IPS DF 6.9 (cell line): ENCODE measurements at regions not wholly inside any gene's neighbourhood (a gene's known extent, or its start where the extent isn't known, plus 50 kb on each side); places are given as distances from the start of the nearest gene placed in this dataset.

Experiments
- DNase-seq: peaks from one replicate; pipeline ENCODE4 v3.0.0-alpha.2; 2013; ENCODE audit warnings: low read depth, low spot score
- H3K27ac ChIP-seq: one replicate; pipeline ENCODE4 v1.5.1; 2013; ENCODE audit warnings: low read length, control low read depth
- H3K27me3 ChIP-seq: 2 replicates; pipeline ENCODE4 v1.6.1; 2013; ENCODE audit warnings: mild to moderate bottlenecking, low read length; ENCODE audit not compliant: control insufficient read depth, insufficient read depth
- H3K36me3 ChIP-seq: 2 replicates; pipeline ENCODE4 v1.6.1; 2013; ENCODE audit warnings: low read length; ENCODE audit not compliant: control insufficient read depth, insufficient read depth
- H3K4me1 ChIP-seq: 2 replicates; pipeline ENCODE4 v1.6.1; 2013; ENCODE audit warnings: low read length; ENCODE audit not compliant: control insufficient read depth, insufficient read depth
- H3K4me3 ChIP-seq: 2 replicates; pipeline ENCODE4 v1.5.1; 2013; ENCODE audit warnings: mild to moderate bottlenecking, low read length
- H3K9me3 ChIP-seq: 2 replicates; pipeline ENCODE4 v1.6.1; 2013; ENCODE audit warnings: low read length, inconsistent platforms; ENCODE audit not compliant: control insufficient read depth, insufficient read depth
- WGBS: extraction: QIAGEN DNeasy Blood & Tissue Kit; methylation state at CpG from one replicate; pipeline ENCODE4 v1.1.7; 2013; ENCODE audit warnings: mixed read lengths, missing lambda C conversion rate; ENCODE audit not compliant: insufficient read length, insufficient coverage; 5-methylcytosine and 5-hydroxymethylcytosine counted together

DNA sequence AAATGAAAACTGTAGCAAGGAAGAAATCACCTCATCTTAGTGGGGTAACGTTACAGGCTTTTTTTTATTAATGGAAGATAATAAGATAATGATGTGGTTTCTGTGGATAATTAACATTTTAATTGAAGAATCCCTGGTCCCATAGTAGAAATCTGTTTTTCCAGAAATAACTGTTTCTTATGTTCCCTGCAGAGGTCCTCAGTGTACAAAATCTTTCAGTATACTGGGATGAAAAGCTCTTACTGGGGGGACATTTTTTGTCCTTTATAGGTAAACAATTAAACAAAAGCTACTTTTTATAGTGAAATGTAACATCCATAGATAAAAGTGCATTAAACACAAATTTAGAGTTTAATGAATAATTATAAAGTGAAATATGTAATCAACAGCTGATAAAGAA is 312.2 kb downstream of the ATXN7L3B start:
- no peak overlapping the region for H3K4me3 ChIP-seq
- H3K4me1 ChIP-seq, result no peaks in the 10 kb centered on the region
- no peaks in the 10 kb centered on the region for H3K9me3 ChIP-seq
- DNase-seq, result no peak
- no peak overlapping the region for H3K27ac ChIP-seq
- no peaks in the 10 kb centered on the region for H3K27me3 ChIP-seq
- WGBS, result 100% methylated on average over 1 of the region's 1 CpG
- H3K36me3 ChIP-seq, result no peaks in the 10 kb centered on the region

DNA sequence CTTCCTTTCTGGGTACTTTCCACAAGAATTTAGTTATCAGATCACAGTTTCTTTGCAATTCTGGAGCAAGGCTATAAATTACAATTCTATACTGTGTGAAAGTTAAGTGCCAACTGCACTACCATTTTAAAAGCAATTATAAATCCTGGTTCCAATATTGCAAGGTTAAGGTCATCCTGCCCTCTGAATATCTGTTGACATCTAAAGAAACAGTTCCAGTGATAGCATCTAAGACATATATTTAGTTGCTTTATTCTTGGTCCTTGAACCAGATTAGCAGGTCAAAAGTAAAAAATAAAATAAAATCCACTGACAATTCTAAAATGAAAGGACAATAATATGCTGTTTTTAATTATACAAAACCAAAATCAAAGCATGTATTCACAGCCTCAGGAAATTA is 334.2 kb downstream of the ATXN7L3B start:
- H3K27me3 ChIP-seq, result no peaks in the 10 kb centered on the region
- H3K9me3 ChIP-seq, result no peaks in the 10 kb centered on the region
- no peak overlapping the region for H3K27ac ChIP-seq
- no peak overlapping the region for H3K4me3 ChIP-seq
- DNase-seq, result no peak
- no peaks in the 10 kb centered on the region for H3K4me1 ChIP-seq
- no peaks in the 10 kb centered on the region for H3K36me3 ChIP-seq

- no peak overlapping the region for H3K27ac ChIP-seq
- no CpG with 5 or more reads among the region's 2 CpGs for WGBS
- H3K4me3 ChIP-seq, result no peak overlapping the region
- no peaks in the 10 kb centered on the region for H3K9me3 ChIP-seq
- DNase-seq, result no peak
- H3K36me3 ChIP-seq, result no peaks in the 10 kb centered on the region
- H3K4me1 ChIP-seq, result no peaks in the 10 kb centered on the region
- H3K27me3 ChIP-seq, result no peaks in the 10 kb centered on the region
These were observed 323.9 kb downstream of the KCNC2 start for GRCh38 chr12:74885775-74886174.

DNA sequence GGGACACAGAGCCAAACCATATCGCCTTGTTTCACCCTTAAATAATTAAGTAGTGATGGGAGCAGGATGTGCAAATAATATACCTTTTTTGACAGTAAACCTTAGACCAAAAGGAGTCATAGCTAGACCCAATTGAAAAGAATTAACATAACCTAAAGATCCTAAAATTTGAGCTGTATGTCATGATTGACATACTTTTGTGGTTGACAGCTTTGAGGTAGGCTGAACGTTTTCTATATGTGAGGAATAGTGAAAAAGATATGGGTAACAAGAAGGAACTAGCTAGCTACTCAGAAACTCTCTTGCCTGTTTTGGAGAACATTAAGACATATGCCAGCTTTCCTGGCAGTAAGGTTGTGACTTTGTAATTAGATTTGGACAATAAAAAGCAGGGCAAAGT is 320.6 kb downstream of the KCNC2 start:
- Histone ChIP-seq H3K27me3 (no peaks in the 10 kb centered on the region), H3K36me3 (no peaks in the 10 kb centered on the region), H3K4me1 (no peaks in the 10 kb centered on the region), H3K4me3 (no peak overlapping the region), H3K9me3 (no peaks in the 10 kb centered on the region), H3K27ac (no peak overlapping the region)
- no peak for DNase-seq
- WGBS, result no CpG with 5 or more reads among the region's 2 CpGs

- no CpG with 5 or more reads among the region's 3 CpGs for WGBS
- Histone ChIP-seq H3K9me3 (no peaks in the 10 kb centered on the region), H3K27ac (no peak overlapping the region), H3K4me1 (no peaks in the 10 kb centered on the region), H3K36me3 (no peaks in the 10 kb centered on the region), H3K4me3 (no peak overlapping the region), H3K27me3 (no peaks in the 10 kb centered on the region)
- no peak for DNase-seq
These were observed 319.9 kb downstream of the KCNC2 start for GRCh38 chr12:74889563-74890236.

GRCh38 chr12:74890237-74890599 is 319.4 kb downstream of the KCNC2 start:
- H3K4me3 ChIP-seq, result no peak overlapping the region
- no peak for DNase-seq

DNA sequence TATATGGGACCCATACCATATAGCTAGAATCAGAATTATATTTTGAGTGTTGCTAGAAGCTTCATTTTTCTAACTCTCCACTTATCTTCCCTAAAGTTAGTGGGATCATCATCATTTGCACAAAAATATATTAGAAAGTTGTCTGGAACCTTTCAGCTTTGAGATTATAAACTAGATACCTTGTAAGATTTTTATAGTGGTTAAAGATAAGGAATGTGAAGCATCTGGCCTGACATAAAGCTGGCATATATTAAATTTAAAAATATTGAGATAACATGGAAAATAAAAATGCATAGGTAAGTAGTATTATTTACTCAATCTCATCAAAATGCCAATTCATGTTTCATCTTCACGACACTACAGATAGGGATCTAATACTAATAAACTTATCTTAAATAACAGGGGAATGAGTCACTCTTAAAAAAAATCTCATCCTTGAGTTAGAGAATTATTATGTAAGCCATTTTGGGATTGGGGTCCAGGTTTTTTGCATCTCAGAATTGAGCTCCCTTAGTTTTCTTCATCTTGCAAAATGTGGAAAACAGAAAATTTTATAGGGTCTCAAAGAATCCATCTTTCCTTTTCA is 318.5 kb downstream of the KCNC2 start:
- no peak overlapping the region for H3K4me3 ChIP-seq
- no peak for DNase-seq
- no peak overlapping the region for H3K27ac ChIP-seq
- H3K4me1 ChIP-seq, result no peaks in the 10 kb centered on the region
- no peaks in the 10 kb centered on the region for H3K36me3 ChIP-seq
- H3K27me3 ChIP-seq, result no peaks in the 10 kb centered on the region
- H3K9me3 ChIP-seq, result no peaks in the 10 kb centered on the region
- WGBS, result no CpG with 5 or more reads among the region's 1 CpG

More at GRCh38 chr12:74890237-74890599, 319.4 kb downstream of the KCNC2 start:
- H3K27ac ChIP-seq, result no peak overlapping the region
- H3K27me3 ChIP-seq, result no peaks in the 10 kb centered on the region
- no peaks in the 10 kb centered on the region for H3K36me3 ChIP-seq
- no peaks in the 10 kb centered on the region for H3K4me1 ChIP-seq
- H3K9me3 ChIP-seq, result no peaks in the 10 kb centered on the region
- WGBS, result no CpG with 5 or more reads among the region's 4 CpGs

DNA sequence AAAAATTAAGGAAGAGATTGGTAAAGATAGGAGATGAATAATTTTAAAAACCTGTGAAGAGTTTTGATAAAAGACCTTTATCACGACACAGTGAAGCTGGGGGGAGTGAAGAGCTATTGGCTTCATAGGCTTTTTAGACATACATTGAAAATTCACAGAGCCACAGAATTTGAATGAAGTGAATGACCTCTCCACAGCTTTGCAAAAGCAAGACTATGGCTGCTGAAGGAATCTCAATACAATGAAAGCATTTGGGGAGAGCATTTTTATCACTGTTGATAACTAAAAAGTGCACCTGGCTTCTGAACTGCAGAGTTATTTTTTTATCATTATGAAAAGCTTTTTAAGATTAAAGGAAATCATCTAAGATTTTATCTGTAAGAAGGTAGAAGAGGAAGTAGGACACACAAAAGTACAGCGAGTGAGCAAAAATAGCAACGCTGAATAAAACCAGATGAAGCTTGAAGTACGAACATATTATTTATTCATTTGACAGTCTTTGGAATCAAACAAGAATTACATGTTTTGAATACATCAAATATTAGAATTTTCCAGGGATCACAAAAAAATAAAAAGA is 317.5 kb downstream of the KCNC2 start:
- no peaks in the 10 kb centered on the region for H3K36me3 ChIP-seq
- H3K4me3 ChIP-seq, result no peak overlapping the region
- no CpG with 5 or more reads among the region's 4 CpGs for WGBS
- H3K27ac ChIP-seq, result no peak overlapping the region
- H3K9me3 ChIP-seq, result no peaks in the 10 kb centered on the region
- DNase-seq, result no peak
- H3K27me3 ChIP-seq, result no peaks in the 10 kb centered on the region
- H3K4me1 ChIP-seq, result no peaks in the 10 kb centered on the region

DNA sequence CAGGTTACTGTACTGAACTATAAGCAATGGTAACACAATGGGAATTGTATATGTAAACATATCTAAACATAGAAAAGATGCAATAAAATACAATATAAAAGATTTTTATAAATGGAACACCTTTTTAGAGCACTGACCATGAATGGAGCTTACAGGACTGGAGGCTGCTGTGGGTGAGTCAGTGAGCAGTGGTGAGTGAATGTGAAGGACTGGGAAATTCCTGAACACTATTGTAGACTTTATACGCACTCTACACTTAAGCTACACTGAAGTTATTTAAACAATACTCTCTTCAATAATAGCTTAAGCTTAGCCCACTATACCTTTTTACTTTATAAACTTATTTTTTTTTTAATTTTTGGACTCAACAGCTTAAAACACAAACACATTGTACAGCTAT is 313.5 kb downstream of the KCNC2 start:
- Histone ChIP-seq H3K36me3 (no peaks in the 10 kb centered on the region), H3K27me3 (no peaks in the 10 kb centered on the region), H3K4me3 (no peak overlapping the region), H3K9me3 (no peaks in the 10 kb centered on the region), H3K4me1 (no peaks in the 10 kb centered on the region), H3K27ac (no peak overlapping the region)
- WGBS, result no CpG with 5 or more reads among the region's 1 CpG
- DNase-seq, result no peak

GRCh38 chr12:74897425-74898211 is 312.0 kb downstream of the KCNC2 start:
- Histone ChIP-seq H3K4me1 (no peaks in the 10 kb centered on the region), H3K27ac (no peak overlapping the region), H3K9me3 (no peaks in the 10 kb centered on the region), H3K4me3 (no peak overlapping the region), H3K27me3 (no peaks in the 10 kb centered on the region), H3K36me3 (no peaks in the 10 kb centered on the region)
- no CpG with 5 or more reads among the region's 5 CpGs for WGBS
- no peak for DNase-seq
